NCI-H1694 (cell line): ENCODE measurements at regions not wholly inside any gene's neighbourhood (a gene's known extent, or its start where the extent isn't known, plus 50 kb on each side); places are given as distances from the start of the nearest gene placed in this dataset.
A peak's percentile ranks its signal among the peaks of the same experiment; 100 is the strongest.

Experiments
- DNase-seq: peaks from one replicate; lab custom pipeline; 2025; lab: John Stamatoyannopoulos, UW

DNA sequence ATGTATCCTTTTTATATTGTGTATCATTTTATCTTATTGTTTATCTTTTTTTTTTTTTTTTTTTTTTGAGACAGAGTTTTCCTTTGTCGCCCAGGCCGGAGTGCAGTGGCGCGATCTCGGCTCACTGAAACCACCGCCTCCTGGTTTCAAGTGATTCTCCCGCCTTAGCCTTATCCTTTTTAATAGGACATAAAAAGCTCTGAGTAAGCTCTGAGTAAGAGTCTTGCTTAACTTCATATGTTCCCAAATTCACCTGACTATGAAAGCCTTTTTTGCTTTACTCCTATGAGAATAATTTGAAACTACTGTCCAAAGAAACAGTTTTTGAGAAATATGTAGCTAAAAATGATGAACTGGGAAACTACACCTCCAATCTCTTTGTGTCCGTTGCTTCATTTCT lies 525.5 kb downstream of the IRS1 start:
- no peak for DNase-seq

DNA sequence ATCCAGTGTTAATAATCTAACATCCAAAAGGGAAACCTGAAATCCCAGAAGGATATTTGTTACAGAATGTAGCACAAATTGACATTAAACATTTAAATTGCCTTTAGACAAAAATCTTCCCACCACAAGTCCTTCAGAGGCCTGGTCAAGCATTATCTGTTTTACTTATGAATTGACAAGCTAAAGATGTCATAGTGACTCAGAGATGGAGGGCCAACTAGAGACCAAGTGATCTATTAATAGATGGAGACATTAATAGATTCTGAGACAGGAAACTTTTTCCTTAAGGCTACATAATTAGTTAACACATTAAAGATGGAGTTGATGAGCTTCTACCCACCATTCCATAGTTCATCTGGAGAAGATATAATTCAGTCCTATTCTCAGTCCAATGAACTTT lies 526.2 kb downstream of the IRS1 start:
- DNase-seq: no peak

DNA sequence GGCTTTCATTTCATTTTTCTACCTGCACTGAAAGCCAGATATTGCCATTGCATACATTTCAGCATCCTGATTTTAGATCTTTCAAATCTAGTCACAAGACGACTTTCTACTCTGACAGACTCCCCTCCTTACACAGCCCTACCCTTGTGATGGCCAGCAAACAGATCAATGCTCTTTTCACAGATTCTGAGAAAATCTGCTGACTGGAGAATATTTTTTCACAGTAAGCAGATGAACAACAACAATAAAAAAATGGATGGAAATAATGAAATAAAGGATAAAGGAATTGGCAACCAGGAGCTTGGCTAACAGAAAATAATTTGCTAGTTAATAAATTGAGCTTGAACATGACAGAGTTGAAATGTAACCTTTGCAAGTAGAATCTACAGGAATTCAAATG lies 527.2 kb downstream of the IRS1 start:
- no peak for DNase-seq

DNA sequence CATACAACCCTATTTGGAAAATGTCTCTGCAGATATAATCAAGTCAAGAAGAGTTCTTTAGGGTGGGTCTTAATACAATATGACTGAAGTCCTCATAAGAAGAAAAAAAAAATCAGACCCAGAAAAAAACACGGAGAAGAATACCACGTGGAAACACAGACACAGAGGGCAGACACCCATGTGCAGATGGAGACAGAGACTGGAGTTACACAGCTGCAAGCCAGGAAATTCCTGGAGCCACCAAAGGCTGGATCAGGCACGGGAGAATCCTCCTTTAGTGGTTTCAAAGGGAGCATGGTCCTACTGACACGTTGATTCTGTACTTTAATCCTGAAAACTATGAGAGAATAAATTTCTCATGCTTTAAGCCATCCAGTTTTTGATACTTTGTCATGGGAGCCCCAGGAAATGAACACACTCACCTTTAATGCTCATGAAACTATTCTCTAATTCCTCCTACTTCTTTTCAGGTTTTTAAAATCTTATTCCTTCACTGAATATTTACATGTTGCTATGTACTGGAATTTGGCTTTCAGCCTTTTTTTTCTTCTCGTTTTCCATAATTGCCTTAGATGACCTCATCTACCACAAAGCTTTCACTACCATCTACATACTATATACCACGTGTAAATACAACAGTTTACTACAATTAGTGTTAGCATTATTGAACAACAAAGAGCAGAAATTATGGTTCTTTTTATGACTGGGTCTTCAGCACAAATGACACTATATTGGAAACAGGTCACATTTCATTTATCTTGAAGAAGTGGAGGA lies 529.1 kb downstream of the IRS1 start:
- no peak for DNase-seq

DNA sequence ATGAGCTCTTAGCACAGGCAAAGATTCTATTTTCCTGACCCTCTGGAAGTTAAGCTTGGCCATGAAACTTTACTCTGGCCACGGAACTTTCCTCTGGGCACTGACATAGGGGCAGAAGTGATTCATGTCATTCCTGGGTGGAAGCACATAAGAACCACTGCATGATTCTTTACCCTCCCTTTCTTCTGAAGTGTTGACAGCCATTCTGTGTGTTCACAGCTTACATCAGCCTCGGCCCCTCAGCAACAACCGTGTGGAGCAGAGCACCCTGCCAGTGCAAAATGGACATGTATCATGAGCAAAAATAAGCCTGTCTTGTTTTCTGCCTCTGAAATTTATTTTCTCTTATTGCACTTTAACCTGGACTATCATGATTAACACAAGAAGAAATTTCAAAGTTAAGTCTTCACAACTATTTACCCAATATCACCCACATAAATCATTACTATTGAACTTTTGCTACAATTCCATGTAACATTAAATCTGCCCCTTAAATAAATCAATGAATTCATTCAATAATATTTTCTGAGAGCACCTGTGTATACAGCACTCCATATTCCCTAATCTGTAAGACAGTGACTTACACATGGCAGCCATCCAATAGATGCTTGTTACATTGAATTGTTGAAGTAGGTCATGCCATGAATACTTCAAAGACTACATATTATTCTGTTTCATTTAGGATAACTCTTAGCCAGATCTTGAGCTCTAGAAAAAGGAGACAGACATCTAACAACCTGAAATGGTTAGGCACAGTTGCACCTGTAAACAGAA lies 531.9 kb downstream of the IRS1 start:
- no peak for DNase-seq

DNA sequence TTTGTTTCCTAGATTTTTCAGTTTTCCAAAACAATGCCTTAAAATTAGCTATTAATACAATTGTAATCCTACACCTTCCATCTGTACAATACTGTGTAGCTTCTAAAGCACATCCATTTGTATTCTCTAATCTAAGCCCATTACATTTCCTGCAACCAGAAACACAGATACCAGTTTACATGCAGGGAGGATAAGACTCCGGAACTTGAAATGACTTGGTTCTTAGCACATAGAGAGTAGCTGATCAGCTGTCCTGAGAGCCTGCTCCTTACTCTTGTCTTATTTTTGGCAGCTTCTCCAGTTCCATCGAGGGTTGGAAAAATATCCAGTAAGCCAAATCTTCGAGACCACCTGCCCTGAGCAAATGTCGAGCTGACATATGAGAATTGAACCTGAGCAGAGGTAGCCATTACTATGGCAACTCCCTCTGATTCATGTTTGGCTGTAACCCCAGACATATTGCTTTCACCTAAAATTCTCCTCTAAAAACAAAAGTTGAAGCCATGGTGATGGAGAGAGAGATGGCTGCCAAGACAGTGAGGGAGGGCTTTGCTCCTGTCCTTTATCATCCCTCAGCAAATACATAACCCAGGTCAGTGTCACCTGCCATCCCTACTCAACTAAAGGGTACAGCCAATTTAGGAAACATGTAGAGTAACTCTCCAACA lies 542.8 kb downstream of the IRS1 start:
- DNase-seq: no peak

DNA sequence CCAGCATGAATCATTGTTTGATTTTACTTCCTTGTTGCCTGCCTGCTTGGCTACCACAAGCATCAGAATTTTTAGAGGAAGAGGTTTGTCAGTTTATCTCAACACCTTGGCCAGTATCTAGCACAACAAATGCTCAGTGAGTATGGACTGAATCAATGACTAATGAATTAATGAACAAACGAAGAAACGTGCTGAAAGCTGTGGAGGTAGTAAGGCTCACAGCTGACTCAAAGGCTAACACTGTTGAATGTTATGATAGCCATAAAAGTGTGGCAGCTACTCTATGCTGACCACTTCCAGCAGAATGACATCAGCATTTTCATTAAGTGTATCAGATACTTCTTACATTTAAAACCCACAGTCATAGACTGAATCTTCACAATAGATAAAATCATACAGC lies 543.4 kb downstream of the IRS1 start:
- no peak for DNase-seq

DNA sequence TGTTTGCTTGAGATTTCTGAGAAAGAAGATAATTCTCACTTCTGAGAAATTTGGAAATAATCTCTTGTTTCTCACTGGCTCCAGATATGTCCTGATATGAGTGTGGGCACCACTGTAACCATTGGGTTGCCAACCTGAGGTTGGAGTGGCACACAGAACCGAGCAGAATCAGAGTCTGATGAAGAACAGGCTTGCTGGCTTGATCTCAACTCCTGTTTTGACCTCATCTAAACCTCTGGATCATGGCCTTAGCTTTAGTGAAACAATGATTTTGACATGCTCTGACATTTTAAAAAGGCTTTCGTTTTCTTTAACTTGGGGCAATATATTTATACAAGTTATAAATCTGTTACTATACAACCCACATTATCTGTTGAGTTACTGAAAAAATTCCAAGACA lies 548.0 kb downstream of the IRS1 start:
- DNase-seq: no peak

DNA sequence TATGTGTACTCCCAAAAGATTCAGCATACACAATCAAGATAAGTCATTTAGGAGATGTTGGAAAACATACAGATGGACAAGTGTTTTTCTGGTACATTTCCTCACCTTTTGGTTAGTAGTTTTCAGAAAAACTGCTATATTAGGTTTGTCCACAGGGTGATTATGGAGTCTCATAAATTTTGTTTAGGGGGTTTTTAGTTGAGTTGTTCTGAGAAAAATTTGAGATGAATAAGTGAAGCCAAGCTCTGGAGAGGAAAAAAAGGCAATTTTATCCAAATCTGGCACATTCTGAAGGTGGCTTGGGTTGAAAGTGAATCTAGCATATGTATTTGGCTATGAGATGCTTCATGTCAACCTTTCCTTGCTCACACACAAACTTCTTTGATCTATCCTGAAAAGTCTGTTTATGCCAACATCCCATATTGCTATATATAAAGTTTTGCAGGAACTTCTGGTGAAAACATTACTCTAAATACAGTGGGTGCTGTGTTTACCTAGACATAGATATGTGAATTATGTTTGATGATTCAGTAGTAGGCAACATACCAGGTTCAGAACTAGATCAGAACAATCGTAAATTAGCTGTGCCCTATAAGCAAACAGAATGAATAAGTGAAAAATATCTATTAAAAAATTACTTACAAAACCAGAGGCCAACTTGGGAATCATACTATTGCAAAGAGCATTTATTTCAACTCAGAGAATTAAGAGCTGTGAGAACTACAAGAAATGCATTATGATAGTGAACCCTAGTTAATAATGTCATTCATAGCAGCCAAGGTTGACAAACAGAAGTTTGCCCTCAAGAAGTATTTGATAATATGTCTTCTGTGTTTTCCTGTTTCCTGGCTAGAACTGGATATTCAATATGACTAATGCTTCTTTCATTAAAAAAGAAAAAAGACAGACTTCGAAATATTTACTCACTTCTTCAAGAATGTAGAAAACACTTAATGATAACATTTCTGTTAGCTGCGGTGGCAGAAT lies 552.0 kb downstream of the IRS1 start:
- no peak for DNase-seq

DNA sequence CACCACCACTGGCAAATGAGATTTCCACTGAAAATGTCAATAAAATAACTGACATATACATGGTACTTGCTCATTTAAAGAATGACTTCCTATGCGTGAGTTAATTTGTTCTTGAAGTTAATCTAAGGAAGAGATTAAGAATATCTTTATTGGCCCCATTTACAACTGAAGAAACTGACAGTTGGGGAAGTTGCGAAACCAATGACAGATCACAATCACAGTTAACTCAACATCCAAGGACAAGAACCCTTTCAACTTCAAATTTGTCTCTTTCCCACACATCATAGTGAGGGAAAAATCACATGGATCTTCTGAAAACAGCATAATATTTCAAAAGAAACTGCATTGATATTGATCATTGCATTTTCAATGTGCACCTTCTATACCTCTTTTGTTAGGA lies 565.4 kb downstream of the IRS1 start:
- no peak for DNase-seq

DNA sequence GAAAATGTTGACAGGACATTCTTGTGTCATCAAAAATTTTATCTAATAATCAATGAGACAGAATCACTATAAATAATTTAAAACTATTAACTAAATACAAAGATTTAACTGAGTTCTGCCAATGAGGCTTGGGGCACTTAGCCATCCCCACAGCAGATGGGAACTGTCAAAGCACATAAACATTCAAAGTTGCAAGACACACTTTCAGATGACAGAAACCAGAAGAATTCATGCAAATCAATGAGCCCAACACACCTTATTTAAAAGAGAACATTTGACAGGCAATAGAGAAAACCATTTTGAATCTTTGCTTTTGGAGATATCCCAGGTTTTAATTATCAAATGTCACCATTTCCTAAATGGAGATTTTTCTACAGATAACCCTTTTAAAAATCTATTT lies 566.2 kb downstream of the IRS1 start:
- no peak for DNase-seq

DNA sequence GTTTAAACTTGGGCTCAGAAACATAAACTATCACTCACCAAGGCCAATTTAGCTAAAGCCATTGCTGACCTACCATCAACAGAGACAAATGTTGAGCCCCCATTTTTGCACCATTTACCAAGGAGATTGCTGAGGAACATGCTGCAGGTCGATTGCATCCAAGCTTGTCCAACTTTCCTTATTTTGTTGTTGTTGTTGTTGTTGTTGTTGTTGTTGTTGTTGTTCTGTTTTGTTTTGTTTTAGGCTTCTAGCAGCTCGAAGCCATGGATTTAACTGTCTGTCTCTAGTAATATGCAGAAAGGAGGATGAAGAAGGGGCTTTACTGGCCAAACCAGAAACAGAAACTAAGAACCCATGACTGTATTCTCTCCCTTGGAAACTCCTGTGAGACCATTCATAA lies 571.5 kb downstream of the IRS1 start:
- no peak for DNase-seq

DNA sequence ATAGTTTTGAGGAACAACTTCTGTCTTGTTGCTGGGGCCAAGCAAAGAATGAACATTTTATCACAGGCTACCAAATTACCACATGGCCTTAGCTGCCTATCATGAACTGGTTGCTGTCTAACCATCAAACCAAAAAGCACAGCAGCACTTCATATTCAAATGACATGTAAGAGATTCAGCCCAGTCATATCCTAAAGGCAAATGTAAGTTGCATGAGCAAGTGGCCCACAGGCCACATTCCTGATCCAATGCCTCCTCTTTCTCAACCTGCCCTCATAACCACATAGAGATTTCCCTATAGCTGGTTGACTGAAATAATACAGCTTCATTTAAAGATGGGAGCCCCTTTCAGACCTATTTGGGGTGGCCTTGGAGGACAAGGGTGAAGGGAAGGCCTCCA lies 572.3 kb downstream of the IRS1 start:
- DNase-seq: no peak

DNA sequence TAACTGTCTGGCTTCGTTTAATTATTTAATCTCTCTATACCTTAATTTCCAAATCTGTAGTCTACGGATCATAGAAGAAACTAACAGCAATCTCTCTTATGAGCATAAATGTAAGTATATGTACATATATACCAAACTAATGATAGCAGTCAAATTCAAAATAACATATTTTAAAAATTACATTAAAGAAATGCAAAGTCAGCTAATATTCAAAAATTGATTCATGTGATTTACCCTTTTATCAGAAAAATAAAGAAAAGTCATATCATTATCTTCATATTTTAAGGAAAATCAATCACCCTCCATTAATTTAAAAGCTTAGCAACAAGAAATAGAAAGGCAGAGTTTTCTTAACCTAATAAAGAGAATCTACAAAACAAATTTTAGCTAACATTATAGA lies 575.9 kb downstream of the IRS1 start:
- no peak for DNase-seq

DNA sequence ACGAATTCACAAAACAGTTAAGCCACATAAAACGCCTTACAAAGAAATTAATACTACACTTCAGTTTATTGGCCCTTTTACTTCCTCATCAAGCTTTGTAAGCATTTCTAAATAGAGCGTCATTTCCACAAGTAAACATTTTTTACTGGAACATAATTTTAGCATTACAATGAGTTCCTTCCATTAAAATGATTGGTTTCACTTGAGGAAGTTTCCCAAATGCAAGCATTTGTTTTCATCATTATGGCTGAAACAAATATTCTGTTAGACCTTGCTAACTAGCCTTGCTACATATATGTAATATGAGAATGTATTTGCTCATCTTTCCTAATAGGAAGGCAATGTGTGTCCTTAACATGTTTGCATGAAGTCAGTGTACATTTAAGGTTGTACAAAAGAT lies 579.1 kb downstream of the IRS1 start:
- no peak for DNase-seq

DNA sequence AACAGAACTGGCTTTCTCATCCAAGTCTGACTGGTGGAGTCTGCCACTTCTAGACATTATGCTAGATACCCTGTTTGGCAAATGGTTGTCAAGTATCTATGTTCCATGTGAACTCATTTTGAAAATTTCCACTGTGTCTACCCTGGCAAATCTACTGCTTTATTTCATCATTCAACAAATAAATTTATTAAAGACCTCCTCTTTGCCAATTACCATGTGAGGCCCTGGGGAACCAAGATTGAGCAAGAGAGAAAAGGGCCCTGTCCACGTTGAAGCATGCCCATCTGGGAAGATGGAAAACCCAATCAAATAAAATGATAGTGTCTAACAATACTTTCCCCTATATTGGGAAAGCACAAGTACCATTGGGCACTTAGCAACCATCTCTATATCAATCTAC lies 582.4 kb downstream of the IRS1 start:
- no peak for DNase-seq

DNA sequence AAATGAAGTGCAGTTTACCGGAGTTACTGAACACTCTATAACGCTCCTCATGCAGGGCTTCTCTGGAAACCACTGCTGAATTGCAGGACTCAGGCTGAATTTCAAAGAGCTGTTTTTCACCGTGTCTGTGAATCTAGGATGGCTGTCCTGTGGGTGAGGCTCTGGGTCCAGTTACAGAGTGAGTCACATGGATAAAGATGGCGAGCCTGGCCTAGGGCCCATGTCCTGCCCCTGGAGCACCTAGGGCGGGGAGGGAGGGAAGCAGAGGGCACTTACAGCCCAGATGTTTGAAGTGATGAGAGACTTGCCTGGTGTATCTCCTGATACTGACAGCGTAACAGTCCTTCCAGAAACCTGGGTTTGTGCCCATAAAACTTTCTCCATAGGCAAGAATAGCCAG lies 583.0 kb downstream of the IRS1 start:
- no peak for DNase-seq

DNA sequence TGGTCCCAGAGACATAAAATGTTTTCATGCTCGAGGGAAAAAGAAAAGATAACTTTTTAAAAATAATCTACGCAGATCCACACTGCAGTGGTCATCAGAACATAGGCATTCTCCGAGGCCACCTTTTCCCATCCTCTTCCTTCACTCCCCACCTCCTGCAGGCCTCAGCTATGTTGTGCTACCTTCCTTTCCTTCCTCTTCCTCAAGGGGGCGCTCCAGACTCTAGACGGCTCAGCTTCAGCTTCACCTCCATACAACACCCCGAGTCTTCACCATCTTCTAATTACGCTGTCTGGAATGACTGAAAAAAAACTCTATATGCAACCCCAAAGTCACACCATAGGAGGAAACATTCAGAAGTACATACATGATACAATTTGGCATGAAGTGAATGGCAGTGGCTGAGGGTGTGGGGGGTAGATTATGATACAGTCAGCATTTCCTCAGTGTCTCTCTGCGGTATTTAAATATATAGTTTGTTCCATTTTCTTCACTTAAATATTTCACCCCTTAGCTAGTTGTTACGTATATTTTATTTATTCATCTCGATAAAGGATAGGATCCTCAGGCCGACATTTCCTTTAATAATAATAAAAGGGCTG lies 583.6 kb downstream of the IRS1 start:
- DNase-seq: peak; percentile 33

DNA sequence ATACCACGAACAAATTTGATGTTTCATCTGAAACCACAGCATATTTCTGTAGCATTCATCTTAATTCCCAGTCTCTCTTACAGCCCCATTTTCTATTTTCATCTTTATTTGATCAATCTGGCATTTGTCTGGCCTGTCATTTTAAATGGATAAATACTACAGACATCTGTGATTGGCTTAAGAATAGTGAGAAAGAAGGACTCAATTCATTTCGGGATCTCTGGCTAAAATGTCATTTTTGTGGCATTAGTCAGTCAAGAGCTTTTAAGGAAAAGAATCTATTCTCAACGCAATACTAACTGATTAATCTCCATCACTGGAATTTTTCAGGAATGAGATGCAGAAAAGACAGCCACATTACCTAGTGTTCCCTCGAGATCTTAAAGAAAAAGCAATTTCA lies 585.9 kb downstream of the IRS1 start:
- no peak for DNase-seq

DNA sequence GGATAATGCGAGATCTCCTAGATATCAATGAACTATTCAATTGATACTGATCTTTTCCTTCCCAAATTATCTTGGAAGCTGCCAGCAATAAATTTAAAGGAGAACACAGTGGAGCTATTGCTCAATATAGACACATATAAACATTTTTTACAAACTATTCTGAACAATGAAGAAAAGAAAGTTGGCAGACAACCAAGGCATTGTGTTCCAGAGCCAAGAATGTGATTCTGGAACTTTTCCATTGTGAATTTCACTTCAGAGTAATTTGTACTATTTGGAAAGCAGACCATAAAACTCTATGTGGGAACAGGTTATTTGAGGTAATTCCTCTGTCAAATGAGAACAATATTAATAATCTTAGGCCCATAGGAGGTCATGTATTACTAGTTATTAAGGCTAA lies 588.2 kb downstream of the IRS1 start:
- no peak for DNase-seq

DNA sequence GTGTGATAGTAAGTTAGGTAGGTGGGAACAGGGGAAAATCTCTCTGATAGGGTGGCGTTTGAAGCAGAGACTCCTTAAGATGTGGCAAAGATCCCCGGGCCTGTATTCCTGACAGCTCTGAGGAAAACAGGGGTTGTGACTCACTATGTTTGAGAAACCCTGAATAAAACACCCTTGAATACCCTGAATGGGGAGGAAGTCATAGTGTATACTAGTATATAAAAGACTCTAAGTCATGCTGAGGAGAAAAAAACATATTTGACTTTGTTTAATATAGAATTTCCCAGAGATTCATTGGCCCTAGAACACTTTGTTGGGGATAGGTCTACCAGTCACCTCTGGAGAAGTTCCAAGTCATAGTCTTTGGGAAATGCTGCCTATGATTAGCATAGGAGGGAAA lies 590.9 kb downstream of the IRS1 start:
- no peak for DNase-seq

DNA sequence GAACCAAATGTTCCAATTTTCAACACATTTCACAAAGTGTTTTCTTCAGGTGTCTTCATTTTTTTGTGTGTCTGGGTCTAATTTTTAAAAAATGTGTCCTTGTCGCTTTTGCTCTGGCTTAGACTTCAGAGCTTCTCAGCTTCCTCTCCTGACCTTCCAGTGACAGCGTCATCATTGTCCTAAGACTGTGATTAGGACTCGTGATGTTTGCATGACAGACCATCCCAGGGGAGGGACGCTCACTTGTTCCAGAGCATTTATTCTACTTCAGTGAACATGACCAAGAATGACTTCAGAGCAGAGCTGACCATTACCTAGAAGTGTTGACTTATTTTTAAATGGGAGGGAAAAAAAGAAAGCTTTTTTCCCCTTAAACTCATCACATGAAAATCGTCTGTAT lies 591.9 kb downstream of the IRS1 start:
- no peak for DNase-seq
